ENCODE measurements at regions not wholly inside any gene's neighbourhood (a gene's known extent, or its start where the extent isn't known, plus 50 kb on each side); places are given as distances from the start of the nearest gene placed in this dataset.

DNA sequence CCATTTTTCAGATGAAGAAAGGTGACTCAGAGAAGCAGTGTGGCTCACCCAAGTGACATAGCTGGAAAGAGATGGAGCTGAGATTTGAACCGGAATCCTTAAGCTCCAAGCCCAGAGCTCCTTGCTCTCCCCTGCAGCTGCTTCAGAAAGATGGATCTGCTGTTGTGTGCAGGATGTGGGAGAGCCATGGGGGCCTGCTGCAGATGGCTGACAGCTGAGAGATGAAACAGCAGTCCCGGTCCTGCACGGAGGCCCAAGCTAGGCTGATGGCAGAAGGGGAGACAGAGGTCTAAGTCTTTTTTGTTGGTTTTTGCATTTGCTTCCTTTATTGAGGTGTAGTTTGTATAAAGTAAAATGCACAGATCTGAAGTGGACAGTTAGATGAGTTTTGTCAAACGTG is 69.8 kb upstream of the FOXP4 start:
- no peak for DNase-seq (ENCODE audit: low spot score in 2 of 2)
- intact Hi-C loops (cut with DNase I; ENCODE audit: low total_unique reads): no loop called here
- WGBS, 2 donors: 82 to 85% methylated on average over 4 of the region's 4 CpGs
- TF ChIP-seq, protein P1, sequence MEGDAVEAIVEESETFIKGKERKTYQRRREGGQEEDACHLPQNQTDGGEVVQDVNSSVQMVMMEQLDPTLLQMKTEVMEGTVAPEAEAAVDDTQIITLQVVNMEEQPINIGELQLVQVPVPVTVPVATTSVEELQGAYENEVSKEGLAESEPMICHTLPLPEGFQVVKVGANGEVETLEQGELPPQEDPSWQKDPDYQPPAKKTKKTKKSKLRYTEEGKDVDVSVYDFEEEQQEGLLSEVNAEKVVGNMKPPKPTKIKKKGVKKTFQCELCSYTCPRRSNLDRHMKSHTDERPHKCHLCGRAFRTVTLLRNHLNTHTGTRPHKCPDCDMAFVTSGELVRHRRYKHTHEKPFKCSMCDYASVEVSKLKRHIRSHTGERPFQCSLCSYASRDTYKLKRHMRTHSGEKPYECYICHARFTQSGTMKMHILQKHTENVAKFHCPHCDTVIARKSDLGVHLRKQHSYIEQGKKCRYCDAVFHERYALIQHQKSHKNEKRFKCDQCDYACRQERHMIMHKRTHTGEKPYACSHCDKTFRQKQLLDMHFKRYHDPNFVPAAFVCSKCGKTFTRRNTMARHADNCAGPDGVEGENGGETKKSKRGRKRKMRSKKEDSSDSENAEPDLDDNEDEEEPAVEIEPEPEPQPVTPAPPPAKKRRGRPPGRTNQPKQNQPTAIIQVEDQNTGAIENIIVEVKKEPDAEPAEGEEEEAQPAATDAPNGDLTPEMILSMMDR (IDR thresholded peaks at IDR 0.05): no peak
- no peak for TF ChIP-seq POLR2A (IDR thresholded peaks at IDR 0.05)
- H3K4me3 ChIP-seq (ENCODE audit: low read depth, poor library complexity, severe bottlenecking): no peak overlapping the region

DNA sequence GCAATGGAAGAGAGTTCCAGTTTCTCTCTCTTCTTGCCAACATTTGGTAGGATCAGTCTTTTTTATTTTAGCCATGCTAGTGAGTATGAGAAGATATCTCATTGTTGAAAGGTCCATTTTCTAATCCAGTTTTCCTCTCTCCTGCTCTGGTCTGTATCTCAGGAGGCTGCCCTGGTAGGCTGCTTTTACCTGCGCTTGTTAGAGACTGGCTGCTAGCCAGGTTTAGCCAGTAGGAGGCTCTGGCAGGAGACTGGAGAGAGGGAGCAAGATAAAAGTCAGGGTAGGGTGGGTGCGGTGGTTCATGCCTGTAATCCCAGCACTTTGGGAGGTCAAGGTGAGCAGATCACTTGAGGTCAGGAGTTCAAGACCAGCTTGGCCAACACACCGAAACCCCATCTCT is 68.6 kb upstream of the FOXP4 start:
- DNase-seq (ENCODE audit: low spot score in 2 of 2): no peak
- intact Hi-C loops (cut with DNase I; ENCODE audit: low total_unique reads): no loop called here
- no peak overlapping the region for H3K4me3 ChIP-seq (ENCODE audit: low read depth, poor library complexity, severe bottlenecking)
- TF ChIP-seq POLR2A (IDR thresholded peaks at IDR 0.05): no peak
- 67 to 84% methylated on average over 3 of the region's 3 CpGs for WGBS, 2 donors

DNA sequence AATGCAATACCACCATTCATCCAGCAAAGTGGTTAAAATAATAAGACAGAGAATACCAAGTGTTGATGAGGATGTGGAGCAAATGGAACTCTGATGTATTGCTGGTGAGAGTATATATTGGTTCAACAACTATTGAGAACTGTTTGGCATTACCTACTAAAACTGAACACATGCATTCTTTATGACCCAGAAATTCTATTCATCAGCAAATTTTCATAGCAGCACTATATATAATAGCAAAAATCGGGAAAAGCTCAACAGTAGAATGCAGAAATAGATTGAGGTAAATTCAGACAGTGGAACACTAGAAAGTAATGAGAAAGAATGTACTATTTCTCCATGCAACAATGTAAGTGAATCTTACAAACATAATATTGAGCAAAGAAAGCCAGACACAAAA is 62.2 kb upstream of the FOXP4 start:
- intact Hi-C loops (cut with DNase I; ENCODE audit: low total_unique reads): no loop called here
- DNase-seq (ENCODE audit: low spot score in 2 of 2): no peak
- H3K4me3 ChIP-seq (ENCODE audit: low read depth, poor library complexity, severe bottlenecking): no peak overlapping the region
- TF ChIP-seq, protein P1 (IDR thresholded peaks at IDR 0.05): no peak
- no peak for TF ChIP-seq POLR2A (IDR thresholded peaks at IDR 0.05)
- WGBS, 2 donors: 81 to 87% methylated on average over 1 of the region's 1 CpG

DNA sequence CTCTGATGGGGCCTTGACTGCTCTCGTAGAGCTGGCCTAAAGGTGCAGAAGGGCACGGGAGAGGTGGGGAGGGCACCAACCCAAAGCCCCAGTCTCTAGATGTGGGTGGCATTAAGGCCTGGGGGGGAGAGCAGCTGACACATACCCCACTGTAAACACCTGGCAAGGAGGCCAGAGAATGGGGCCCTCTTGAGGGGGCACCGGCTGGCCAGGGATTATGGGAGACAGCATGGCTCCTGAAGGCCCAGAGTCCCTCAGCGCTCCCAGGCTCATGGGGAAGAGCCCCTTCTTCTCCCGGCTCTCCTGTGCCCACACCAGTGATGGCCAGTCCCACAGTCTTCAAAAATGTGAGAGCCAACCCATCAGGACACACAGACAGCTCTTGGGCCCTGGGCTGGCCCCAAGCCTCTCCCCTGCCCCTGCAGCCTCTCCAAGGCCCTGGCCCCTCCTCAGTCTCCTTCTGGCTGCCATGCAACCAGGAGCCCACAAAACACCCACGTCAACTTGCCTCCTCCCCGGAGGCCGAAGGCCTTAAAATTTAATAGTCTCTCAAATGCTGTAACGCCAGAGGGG is 58.2 kb upstream of the FOXP4 start:
- no peak overlapping the region for H3K4me3 ChIP-seq (ENCODE audit: low read depth, poor library complexity, severe bottlenecking)
- 86 to 94% methylated on average over 9 of the region's 9 CpGs for WGBS, 2 donors
- no peak for TF ChIP-seq POLR2A (IDR thresholded peaks at IDR 0.05)
- TF ChIP-seq, protein P1 (IDR thresholded peaks at IDR 0.05): no peak
- no peak for DNase-seq (ENCODE audit: low spot score in 2 of 2)
- intact Hi-C loops (cut with DNase I; ENCODE audit: low total_unique reads): no loop called here

DNA sequence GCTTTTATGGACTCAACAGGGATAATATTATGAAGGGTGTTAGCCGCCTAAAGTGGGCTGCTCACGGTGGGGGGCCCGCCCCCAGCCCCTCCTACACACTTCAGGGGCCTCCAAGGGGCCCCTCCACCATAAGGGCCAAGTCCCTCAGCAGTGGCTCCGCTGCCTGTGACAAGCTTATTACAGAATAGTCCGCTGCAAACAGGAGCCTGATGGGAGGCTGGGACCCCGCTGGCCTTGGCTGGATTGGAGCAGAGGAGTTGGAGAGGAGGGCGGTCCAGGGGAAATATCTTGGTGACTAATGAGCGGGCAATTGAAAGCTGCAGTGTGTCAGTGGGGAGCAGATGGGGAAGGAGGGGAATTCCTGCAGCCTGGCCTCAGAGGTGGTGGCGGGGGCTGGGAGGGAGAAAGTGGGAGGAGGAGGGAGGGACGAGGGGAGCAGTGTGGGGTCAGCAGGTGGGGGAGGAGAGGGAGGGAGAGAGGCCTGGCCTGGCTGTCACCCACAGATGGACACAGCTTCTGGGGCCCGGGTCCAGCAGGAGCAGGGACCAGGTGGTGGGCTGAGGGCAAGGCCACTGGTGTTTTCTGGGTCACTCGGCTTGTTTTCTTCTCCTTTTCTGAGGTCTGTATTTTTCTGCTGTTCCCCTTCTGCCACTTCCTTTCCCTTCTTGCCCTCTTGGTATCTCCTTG is 57.6 kb upstream of the FOXP4 start:
- intact Hi-C loops (cut with DNase I; ENCODE audit: low total_unique reads): no loop called here
- 71 to 81% methylated on average over 10 to 12 of the region's 12 CpGs for WGBS, 2 donors
- no peak for DNase-seq (ENCODE audit: low spot score in 2 of 2)
- TF ChIP-seq, protein P1 (IDR thresholded peaks at IDR 0.05): no peak
- TF ChIP-seq POLR2A (IDR thresholded peaks at IDR 0.05): no peak
- H3K4me3 ChIP-seq (ENCODE audit: low read depth, poor library complexity, severe bottlenecking): no peak overlapping the region

DNA sequence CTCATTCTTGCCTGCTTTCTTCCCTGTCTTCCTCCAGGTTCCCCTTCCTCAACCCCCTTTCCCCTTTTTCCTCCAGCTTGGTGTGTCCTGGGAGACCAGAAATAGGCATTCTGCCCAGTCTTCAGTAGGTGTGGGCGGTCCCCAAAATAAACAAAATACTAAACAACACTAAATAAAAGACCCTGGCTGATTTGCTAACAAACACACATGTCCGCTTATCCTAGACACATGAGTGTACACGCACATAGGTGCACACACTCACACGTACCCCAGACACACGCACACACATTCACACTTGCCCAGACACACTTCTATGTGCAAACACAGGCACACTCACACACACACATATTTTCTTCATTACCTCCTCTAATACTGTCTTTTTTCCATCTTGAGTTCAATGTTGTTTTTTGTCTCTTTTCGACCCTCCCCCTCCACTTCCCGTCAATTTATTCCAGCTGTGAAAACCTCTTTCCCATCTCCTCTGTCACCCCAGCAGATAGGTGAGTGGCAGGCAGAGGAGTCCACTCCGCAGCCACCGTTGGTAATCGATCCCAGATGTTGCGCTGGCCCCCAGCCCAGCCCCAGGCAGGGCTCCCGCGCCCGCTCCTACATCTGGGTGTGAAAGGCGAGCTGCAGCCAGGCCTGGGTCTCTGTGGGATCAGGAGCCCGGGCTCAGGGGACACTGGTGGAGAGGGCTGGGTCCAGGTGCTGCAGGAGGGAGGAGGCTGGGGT is 56.9 kb upstream of the FOXP4 start:
- H3K4me3 ChIP-seq (ENCODE audit: low read depth, poor library complexity, severe bottlenecking): no peak overlapping the region
- WGBS, 2 donors: 62 to 64% methylated on average over 16 of the region's 16 CpGs
- TF ChIP-seq POLR2A (IDR thresholded peaks at IDR 0.05): no peak
- no peak for DNase-seq (ENCODE audit: low spot score in 2 of 2)
- intact Hi-C loops (cut with DNase I; ENCODE audit: low total_unique reads): no loop called here
